BJ (cell line): ENCODE measurements at regions not wholly inside any gene's neighbourhood (a gene's known extent, or its start where the extent isn't known, plus 50 kb on each side); places are given as distances from the start of the nearest gene placed in this dataset.
"Not testable (repeated sequence)": the region's sequence is repeated elsewhere in the genome, so short reads cannot be mapped to it uniquely, and the experiment has no call there.

Experiments used
- CTCF ChIA-PET: fragments of 350-600 bp; formaldehyde crosslinking; extraction: SDS; loops from one replicate; lab custom pipeline; 2021; ENCODE audit warnings: antibody characterized with exemption, inconsistent platforms; lab: Yijun Ruan, JAX
- POLR2A ChIA-PET: fragments of 300-600 bp; sonication (Branson Sonifier 250); formaldehyde crosslinking; extraction: SDS; loops from one replicate; lab custom pipeline; 2021; ENCODE audit warnings: antibody characterized with exemption; lab: Charles Lee
- DNase-seq: peaks from one replicate; pipeline ENCODE4 v3.0.0-alpha.2; 2011; ENCODE audit warnings: low read depth
- H3K27me3 ChIP-seq: 2 replicates; pipeline ENCODE4 v1.6.0; 2011; ENCODE audit warnings: low read length; ENCODE audit not compliant: control insufficient read depth, insufficient read depth
- H3K36me3 ChIP-seq: 2 replicates; pipeline ENCODE4 v1.5.1; 2011; ENCODE audit warnings: low read length; ENCODE audit not compliant: control insufficient read depth, insufficient read depth
- H3K4me3 ChIP-seq: 2 replicates; pipeline ENCODE4 v1.5.1; 2011; ENCODE audit warnings: low read depth, mild to moderate bottlenecking, control low read depth, low read length
- CTCF ChIP-seq: IDR thresholded peaks from 2 replicates; pipeline ENCODE4 v1.5.1; 2011; ENCODE audit warnings: low read depth, mild to moderate bottlenecking, control low read depth, inconsistent platforms, low read length, moderate library complexity; ENCODE audit not compliant: insufficient read depth

GRCh38 chr11:116033931-116034553 is 529.8 kb upstream of the CADM1 start:
- no peak for TF ChIP-seq CTCF
- Histone ChIP-seq H3K4me3 (no peak overlapping the region), H3K27me3 (no peaks in the 10 kb centered on the region), H3K36me3 (no peaks in the 10 kb centered on the region)
- POLR2A ChIA-PET = no interaction called here
- DNase-seq = no peak
- CTCF ChIA-PET = interaction anchor here (1.2 kb wide), 1 partner anchor 12 kb away, joined by 3 read pairs; no protein-coding TSS in a partner anchor

GRCh38 chr11:116030697-116031331 is 526.6 kb upstream of the CADM1 start:
- H3K27me3 ChIP-seq = no peaks in the 10 kb centered on the region
- ChIA-PET POLR2A (no interaction called here), CTCF (no interaction called here)
- no peak overlapping the region for H3K4me3 ChIP-seq
- no peak for DNase-seq
- TF ChIP-seq CTCF = no peak
- no peaks in the 10 kb centered on the region for H3K36me3 ChIP-seq

GRCh38 chr11:116028506-116028905 is 524.3 kb upstream of the CADM1 start:
- DNase-seq, H3K36me3 ChIP-seq, CTCF ChIA-PET, H3K27me3 ChIP-seq, H3K4me3 ChIP-seq, POLR2A ChIA-PET: not testable (repeated sequence)

GRCh38 chr11:115999437-115999836 is 495.2 kb upstream of the CADM1 start:
- POLR2A ChIA-PET = no interaction called here
- DNase-seq = no peak

GRCh38 chr11:115996808-115997188 is 492.6 kb upstream of the CADM1 start:
- Histone ChIP-seq H3K27me3 (no peaks in the 10 kb centered on the region), H3K4me3 (no peak overlapping the region), H3K36me3 (no peaks in the 10 kb centered on the region)
- no peak for DNase-seq
- ChIA-PET POLR2A (no interaction called here), CTCF (no interaction called here)
- no peak for TF ChIP-seq CTCF

More at GRCh38 chr11:115999437-115999836, 495.2 kb upstream of the CADM1 start:
- Histone ChIP-seq H3K4me3 (no peak overlapping the region), H3K36me3 (no peaks in the 10 kb centered on the region), H3K27me3 (no peaks in the 10 kb centered on the region)
- TF ChIP-seq CTCF = no peak
- CTCF ChIA-PET = no interaction called here
